ENCODE measurements at regions not wholly inside any gene's neighbourhood (a gene's known extent, or its start where the extent isn't known, plus 50 kb on each side); places are given as distances from the start of the nearest gene placed in this dataset.
"Not testable (repeated sequence)": the region's sequence is repeated elsewhere in the genome, so short reads cannot be mapped to it uniquely, and the experiment has no call there.

GRCh38 chr6:75031102-75031501, 174.8 kb downstream of the COL12A1 start:
- H3K9me3 ChIP-seq; H3K4me3 ChIP-seq; H3K36me3 ChIP-seq; H3K27me3 ChIP-seq (replicated peaks; ENCODE audit: insufficient read depth); H3K4me1 ChIP-seq (replicated peaks); H3K27ac ChIP-seq; intact Hi-C loops (cut with DNase I); DNase-seq (ENCODE audit: low spot score): not testable (repeated sequence)
- WGBS: 89% methylated on average over 6 of the region's 6 CpGs

GRCh38 chr6:75029333-75029732, 176.5 kb downstream of the COL12A1 start:
- no peaks in the 10 kb centered on the region for H3K27me3 ChIP-seq (replicated peaks; ENCODE audit: insufficient read depth)
- TF ChIP-seq POLR2A (IDR thresholded peaks at IDR 0.05) (no peak), CTCF (IDR thresholded peaks at IDR 0.05) (no peak), POLR2AphosphoS5 (IDR thresholded peaks at IDR 0.05) (no peak)
- 91% methylated on average over 5 of the region's 5 CpGs for WGBS
- no peaks in the 10 kb centered on the region for H3K36me3 ChIP-seq
- H3K4me1 ChIP-seq (replicated peaks): no peaks in the 10 kb centered on the region
- H3K9me3 ChIP-seq: no peaks in the 10 kb centered on the region
- no peak for DNase-seq (ENCODE audit: low spot score)
- H3K4me3 ChIP-seq: no peak overlapping the region
- H3K27ac ChIP-seq: no peak overlapping the region
- intact Hi-C loops (cut with DNase I): no loop called here

- Histone ChIP-seq H3K27ac (no peak overlapping the region), H3K36me3 (no peaks in the 10 kb centered on the region), H3K4me3 (no peak overlapping the region), H3K4me1 (replicated peaks) (no peaks in the 10 kb centered on the region), H3K27me3 (replicated peaks; ENCODE audit: insufficient read depth) (no peaks in the 10 kb centered on the region), H3K9me3 (no peaks in the 10 kb centered on the region)
- no peak for DNase-seq (ENCODE audit: low spot score)
- TF ChIP-seq POLR2A (IDR thresholded peaks at IDR 0.05) (no peak), POLR2AphosphoS5 (IDR thresholded peaks at IDR 0.05) (no peak)
- intact Hi-C loops (cut with DNase I): no loop called here
- WGBS: 59% methylated on average over 2 of the region's 2 CpGs
Measured at GRCh38 chr6:75025371-75025770, 180.5 kb downstream of the COL12A1 start.

- intact Hi-C loops (cut with DNase I): no loop called here
- Histone ChIP-seq H3K9me3 (no peaks in the 10 kb centered on the region), H3K27ac (no peak overlapping the region), H3K36me3 (no peaks in the 10 kb centered on the region), H3K4me1 (replicated peaks) (no peaks in the 10 kb centered on the region), H3K27me3 (replicated peaks; ENCODE audit: insufficient read depth) (no peaks in the 10 kb centered on the region), H3K4me3 (no peak overlapping the region)
- no peak for DNase-seq (ENCODE audit: low spot score)
- TF ChIP-seq POLR2A (IDR thresholded peaks at IDR 0.05) (no peak), POLR2AphosphoS5 (IDR thresholded peaks at IDR 0.05) (no peak), CTCF (IDR thresholded peaks at IDR 0.05) (no peak)
- WGBS: 36% methylated on average over 1 of the region's 1 CpG
Measured at GRCh38 chr6:75024828-75025227, 181.0 kb downstream of the COL12A1 start.

- no peaks in the 10 kb centered on the region for H3K36me3 ChIP-seq
- TF ChIP-seq POLR2A (IDR thresholded peaks at IDR 0.05) (no peak), CTCF (IDR thresholded peaks at IDR 0.05) (no peak), POLR2AphosphoS5 (IDR thresholded peaks at IDR 0.05) (no peak)
- intact Hi-C loops (cut with DNase I): no loop called here
- DNase-seq (ENCODE audit: low spot score): no peak
- H3K27ac ChIP-seq: no peak overlapping the region
- H3K9me3 ChIP-seq: no peaks in the 10 kb centered on the region
- no peaks in the 10 kb centered on the region for H3K4me1 ChIP-seq (replicated peaks)
- no peaks in the 10 kb centered on the region for H3K27me3 ChIP-seq (replicated peaks; ENCODE audit: insufficient read depth)
- H3K4me3 ChIP-seq: no peak overlapping the region
Measured at GRCh38 chr6:75023634-75024033, 182.2 kb downstream of the COL12A1 start.

GRCh38 chr6:75020971-75021370, 184.9 kb downstream of the COL12A1 start:
- no peaks in the 10 kb centered on the region for H3K9me3 ChIP-seq
- no peak overlapping the region for H3K27ac ChIP-seq
- H3K4me3 ChIP-seq: no peak overlapping the region
- intact Hi-C loops (cut with DNase I): no loop called here
- 88% methylated on average over 1 of the region's 1 CpG for whole genome bisulfite sequencing
- DNase-seq (ENCODE audit: low spot score): no peak
- H3K27me3 ChIP-seq (replicated peaks; ENCODE audit: insufficient read depth): no peaks in the 10 kb centered on the region
- H3K36me3 ChIP-seq: no peaks in the 10 kb centered on the region
- no peaks in the 10 kb centered on the region for H3K4me1 ChIP-seq (replicated peaks)
- no peak for TF ChIP-seq CTCF (IDR thresholded peaks at IDR 0.05)
- no peak for TF ChIP-seq POLR2A (IDR thresholded peaks at IDR 0.05)
- no peak for TF ChIP-seq POLR2AphosphoS5 (IDR thresholded peaks at IDR 0.05)
